ENCODE measurements at regions not wholly inside any gene's neighbourhood (a gene's known extent, or its start where the extent isn't known, plus 50 kb on each side); places are given as distances from the start of the nearest gene placed in this dataset.
A peak's percentile ranks its signal among the peaks of the same experiment; 100 is the strongest.

GRCh38 chr14:97916669-97917568 lies 1119.7 kb downstream of the VRK1 start:
- no peak for DNase-seq

GRCh38 chr14:97920201-97920600 lies 1123.0 kb downstream of the VRK1 start:
- no peak for DNase-seq

- no peak for DNase-seq
Measured at GRCh38 chr14:97921296-97921695, 1124.1 kb downstream of the VRK1 start.

- no peak for DNase-seq
Measured at GRCh38 chr14:97924922-97925613, 1127.9 kb downstream of the VRK1 start.

- no peak for DNase-seq
Measured at GRCh38 chr14:97930166-97930565, 1133.0 kb downstream of the VRK1 start.

- DNase-seq = no peak
Measured at GRCh38 chr14:97931273-97931672, 1134.1 kb downstream of the VRK1 start.

- DNase-seq = no peak
Measured at GRCh38 chr14:97942921-97943320, 1145.7 kb downstream of the VRK1 start.

GRCh38 chr14:97943619-97944018 lies 1146.4 kb downstream of the VRK1 start:
- DNase-seq = no peak

- no peak for DNase-seq
Measured at GRCh38 chr14:97944380-97944779, 1147.2 kb downstream of the VRK1 start.

GRCh38 chr14:97945631-97946030 lies 1148.4 kb downstream of the VRK1 start:
- DNase-seq = no peak

- DNase-seq = no peak
Measured at GRCh38 chr14:97946240-97946639, 1149.1 kb downstream of the VRK1 start.

- no peak for DNase-seq
Measured at GRCh38 chr14:97946641-97947040, 1149.5 kb downstream of the VRK1 start.

- DNase-seq = no peak
Measured at GRCh38 chr14:97948841-97949240, 1151.7 kb downstream of the VRK1 start.

GRCh38 chr14:97956581-97957340 lies 1159.6 kb downstream of the VRK1 start:
- DNase-seq = no peak

GRCh38 chr14:97959251-97959650 lies 1162.1 kb downstream of the VRK1 start:
- no peak for DNase-seq

GRCh38 chr14:97960436-97960835 lies 1163.3 kb downstream of the VRK1 start:
- DNase-seq = no peak

GRCh38 chr14:97970222-97970621 lies 1173.0 kb downstream of the VRK1 start:
- no peak for DNase-seq

GRCh38 chr14:97975216-97975615 lies 1178.0 kb downstream of the VRK1 start:
- peak; percentile 47 for DNase-seq

GRCh38 chr14:97975962-97976361 lies 1178.8 kb downstream of the VRK1 start:
- no peak for DNase-seq

- DNase-seq = no peak
Measured at GRCh38 chr14:97976861-97977260, 1179.7 kb downstream of the VRK1 start.

- DNase-seq = peak; percentile 84
Measured at GRCh38 chr14:97977651-97978261, 1180.6 kb downstream of the VRK1 start.

GRCh38 chr14:97978341-97978740 lies 1181.2 kb downstream of the VRK1 start:
- peak; percentile 77 for DNase-seq

GRCh38 chr14:97993508-97994019 lies 1196.4 kb downstream of the VRK1 start:
- DNase-seq = no peak
